Body of pancreas (tissue), 4 donors: ENCODE measurements at regions not wholly inside any gene's neighbourhood (a gene's known extent, or its start where the extent isn't known, plus 50 kb on each side); places are given as distances from the start of the nearest gene placed in this dataset.

ENCODE experiments used
- ATAC-seq: fragments of 150-250 bp; one replicate; pipeline ENCODE4 v1.9.1; 2016
- DNase-seq, 4 donors: peaks; one replicate each; pipeline ENCODE4 v3.0.0-alpha.2; 2019
- H3K27ac ChIP-seq, 4 donors: fragments of 200-600 bp; sonication (generic); 1 replicate in 3 of 4; 2 replicates in 1 of 4; pipeline versions ENCODE4 v1.5.1 to v1.6.1; 2016 to 2019; ENCODE audit warnings: mild to moderate bottlenecking in 1 of 4, mixed read lengths in 1 of 4, moderate library complexity in 1 of 4
- H3K27me3 ChIP-seq, 2 donors: fragments of 200-600 bp; sonication (generic); one replicate each; pipeline ENCODE4 v1.6.0; 2016; ENCODE audit warnings: mild to moderate bottlenecking in 1 of 2
- H3K36me3 ChIP-seq, 2 donors: fragments of 200-600 bp; sonication (generic); replicated peaks in 1 of 2; 2 replicates each; pipeline ENCODE4 v1.5.1; 2016; ENCODE audit warnings: low read depth in 2 of 2; ENCODE audit not compliant: insufficient read depth in 1 of 2
- H3K4me1 ChIP-seq: fragments of 200-600 bp; sonication (generic); one replicate; pipeline ENCODE4 v1.6.0; 2016
- H3K4me3 ChIP-seq, 2 donors: fragments of 200-600 bp; sonication (generic); 1 replicate in 1 of 2; 2 replicates in 1 of 2; pipeline ENCODE4 v1.5.1; 2016 to 2019
- H3K9me3 ChIP-seq, 3 donors: fragments of 200-600 bp; sonication (generic); 1 replicate in 2 of 3; 2 replicates in 1 of 3; pipeline ENCODE4 v1.5.1; 2016
- CTCF ChIP-seq, 7 experiments: fragments of 450-650 bp in 4 of 7; fragments of 200-600 bp in 3 of 7; sonication (generic) in 3 of 7; IDR thresholded peaks; one replicate each; pipeline ENCODE4 v1.5.1; 2016 to 2019; ENCODE audit warnings: antibody characterized with exemption in 7 of 7
- POLR2A ChIP-seq, 3 donors: fragments of 450-650 bp; IDR thresholded peaks; one replicate each; pipeline ENCODE4 v1.6.1; 2016; ENCODE audit warnings: antibody characterized with exemption in 3 of 3, mild to moderate bottlenecking in 2 of 3
- WGBS, 2 donors: methylation state at CpG; one replicate each; pipeline ENCODE4 v1.1.5; 2017; 5-methylcytosine and 5-hydroxymethylcytosine counted together
- intact Hi-C: fragments of 100-400 bp; cut with DNase I; formaldehyde crosslinking; loops from one replicate; pipeline ENCODE4 v1.15.1; 2023

DNA sequence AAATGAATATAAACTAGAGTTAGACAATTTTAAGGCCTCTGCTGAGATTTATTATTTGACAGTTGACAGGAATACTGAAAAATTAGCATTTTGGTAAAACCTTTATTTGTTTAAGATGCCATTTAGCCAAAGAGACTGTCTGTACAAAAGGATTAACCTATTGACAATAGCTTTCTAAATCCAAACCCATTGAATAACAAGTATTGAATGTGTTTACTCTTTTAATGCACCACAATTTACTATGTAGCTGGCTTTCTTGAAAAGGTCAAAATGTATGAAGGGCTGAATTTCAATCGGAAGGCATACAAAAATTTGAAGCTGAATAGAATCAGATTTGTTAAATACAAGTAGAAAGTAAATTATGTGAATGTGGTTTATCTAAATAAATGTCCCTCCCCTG is 374.5 kb downstream of the TEX13C start:
- intact Hi-C loops = no loop called here
- WGBS, 2 donors = 29 to 48% methylated on average over 1 of the region's 1 CpG

GRCh38 chrX:125709074-125709473 is 389.4 kb downstream of the TEX13C start:
- no peak for DNase-seq
- Histone ChIP-seq H3K27me3 (no peaks in the 10 kb centered on the region), H3K4me3 (no peak overlapping the region), H3K9me3 (no peaks in the 10 kb centered on the region), H3K36me3 (no peaks in the 10 kb centered on the region), H3K27ac (no peak overlapping the region), H3K4me1 (no peaks in the 10 kb centered on the region)
- no peak for ATAC-seq
- 43 to 71% methylated on average over 1 to 2 of the region's 2 CpGs for WGBS, 2 donors
- intact Hi-C loops = no loop called here
- TF ChIP-seq CTCF (IDR thresholded peaks at IDR 0.05) (no peak), POLR2A (IDR thresholded peaks at IDR 0.05) (no peak)

More for the DNA sequence above, 374.5 kb downstream of the TEX13C start:
- DNase-seq (no peak), ATAC-seq (no peak)
- H3K36me3 ChIP-seq = no peaks in the 10 kb centered on the region
- H3K4me3 ChIP-seq = no peak overlapping the region
- H3K9me3 ChIP-seq = no peaks in the 10 kb centered on the region
- H3K27me3 ChIP-seq = no peaks in the 10 kb centered on the region
- no peak for TF ChIP-seq CTCF (IDR thresholded peaks at IDR 0.05)
- H3K27ac ChIP-seq = no peak overlapping the region
- H3K4me1 ChIP-seq = no peaks in the 10 kb centered on the region

GRCh38 chrX:125709532-125709931 is 389.9 kb downstream of the TEX13C start:
- intact Hi-C loops = no loop called here
- Histone ChIP-seq H3K27me3 (no peaks in the 10 kb centered on the region), H3K36me3 (no peaks in the 10 kb centered on the region), H3K4me3 (no peak overlapping the region), H3K9me3 (no peaks in the 10 kb centered on the region), H3K4me1 (no peaks in the 10 kb centered on the region), H3K27ac (no peak overlapping the region)
- no peak for DNase-seq
- 60 to 92% methylated on average over 1 to 2 of the region's 4 CpGs for WGBS, 2 donors
- TF ChIP-seq POLR2A (IDR thresholded peaks at IDR 0.05) = no peak
- TF ChIP-seq CTCF (IDR thresholded peaks at IDR 0.05) = no peak
- ATAC-seq = no peak

GRCh38 chrX:125710403-125711062 is 390.9 kb downstream of the TEX13C start:
- no peak overlapping the region for H3K4me3 ChIP-seq
- H3K36me3 ChIP-seq = no peaks in the 10 kb centered on the region
- H3K4me1 ChIP-seq = no peaks in the 10 kb centered on the region
- WGBS, 2 donors = 66 to 88% methylated on average over 2 to 4 of the region's 8 CpGs
- DNase-seq (no peak), ATAC-seq (no peak)
- H3K9me3 ChIP-seq = no peaks in the 10 kb centered on the region
- H3K27ac ChIP-seq = no peak overlapping the region
- H3K27me3 ChIP-seq = no peaks in the 10 kb centered on the region
- TF ChIP-seq CTCF (IDR thresholded peaks at IDR 0.05) (no peak), POLR2A (IDR thresholded peaks at IDR 0.05) (no peak)
- intact Hi-C loops = no loop called here

DNA sequence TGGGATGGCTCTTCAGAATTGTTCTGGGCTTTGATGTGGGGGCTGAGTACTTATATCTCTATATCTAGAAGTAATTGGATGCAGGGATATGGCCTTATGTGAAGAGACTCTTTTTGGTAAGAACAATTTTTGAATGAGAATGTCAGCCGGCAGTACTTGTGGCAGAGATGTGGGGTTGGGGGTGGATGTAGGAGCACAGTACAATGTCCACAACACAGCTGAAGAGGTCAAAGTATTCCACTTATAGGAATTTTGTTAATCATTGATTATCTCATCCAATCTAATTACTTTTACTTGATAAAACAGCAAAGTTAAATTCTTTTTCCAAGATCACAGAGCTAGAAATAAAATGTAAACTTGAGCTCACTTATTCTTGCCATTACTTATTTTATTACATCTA is 391.4 kb downstream of the TEX13C start:
- H3K9me3 ChIP-seq = no peaks in the 10 kb centered on the region
- intact Hi-C loops = no loop called here
- H3K27ac ChIP-seq = no peak overlapping the region
- no peak for TF ChIP-seq CTCF (IDR thresholded peaks at IDR 0.05)
- H3K27me3 ChIP-seq = no peaks in the 10 kb centered on the region
- WGBS, 2 donors = 17 to 40% methylated on average over 1 of the region's 1 CpG
- H3K4me1 ChIP-seq = no peaks in the 10 kb centered on the region
- ATAC-seq = no peak
- no peak overlapping the region for H3K4me3 ChIP-seq
- no peak for DNase-seq
- no peaks in the 10 kb centered on the region for H3K36me3 ChIP-seq
